Loucy (cell line): ENCODE measurements at regions not wholly inside any gene's neighbourhood (a gene's known extent, or its start where the extent isn't known, plus 50 kb on each side); places are given as distances from the start of the nearest gene placed in this dataset.

Experiments used
- CTCF ChIP-seq: fragments of 200-600 bp; sonication (generic); conservative IDR thresholded peaks from 2 replicates; pipeline ENCODE4 v1.5.1; 2014; ENCODE audit warnings: mild to moderate bottlenecking, antibody characterized with exemption, low read length
- EZH2phosphoT487 ChIP-seq: fragments of 200-600 bp; IDR thresholded peaks from 2 replicates; pipeline ENCODE4 v1.6.1; 2018; ENCODE audit warnings: antibody characterized with exemption, mild to moderate bottlenecking, moderate library complexity, borderline replicate concordance

GRCh38 chr4:137668885-137669545 is 136.7 kb upstream of the PCDH18 start:
- TF ChIP-seq CTCF (no peak), EZH2phosphoT487 (no peak)
